T-helper 17 cell (primary cell): ENCODE measurements at regions not wholly inside any gene's neighbourhood (a gene's known extent, or its start where the extent isn't known, plus 50 kb on each side); places are given as distances from the start of the nearest gene placed in this dataset.
"Not testable (repeated sequence)": the region's sequence is repeated elsewhere in the genome, so short reads cannot be mapped to it uniquely, and the experiment has no call there.

Source experiments
- ATAC-seq: fragments of 150-1000 bp; cut with Tn5 transposase; 2 replicates; pipeline ENCODE4 v1.10.0; 2021; ENCODE audit warnings: mild to moderate bottlenecking, moderate library complexity
- DNase-seq, 3 donors: peaks; one replicate each; pipeline versions ENCODE4 v3.0.0 to v3.0.0-alpha.2; 2020 to 2021
- H3K9me3 ChIP-seq: one replicate; pipeline ENCODE4 v1.7.0; 2013; ENCODE audit warnings: low read length, mild to moderate bottlenecking; ENCODE audit not compliant: control insufficient read depth, poor library complexity, severe bottlenecking
- H3K27ac Mint-ChIP-seq: one replicate; pipeline ENCODE4 v1.8.0; 2022; ENCODE audit warnings: mild to moderate bottlenecking, moderate library complexity, mixed read lengths
- H3K27me3 Mint-ChIP-seq: one replicate; pipeline ENCODE4 v1.8.0; 2022; ENCODE audit warnings: mixed read lengths
- H3K36me3 Mint-ChIP-seq: one replicate; pipeline ENCODE4 v1.8.0; 2022; ENCODE audit warnings: low read depth, mixed read lengths
- H3K4me1 Mint-ChIP-seq: one replicate; pipeline ENCODE4 v1.8.0; 2022; ENCODE audit warnings: mild to moderate bottlenecking, mixed read lengths
- H3K4me3 Mint-ChIP-seq: one replicate; pipeline ENCODE4 v1.8.0; 2022; ENCODE audit warnings: mild to moderate bottlenecking, moderate library complexity, mixed read lengths

DNA sequence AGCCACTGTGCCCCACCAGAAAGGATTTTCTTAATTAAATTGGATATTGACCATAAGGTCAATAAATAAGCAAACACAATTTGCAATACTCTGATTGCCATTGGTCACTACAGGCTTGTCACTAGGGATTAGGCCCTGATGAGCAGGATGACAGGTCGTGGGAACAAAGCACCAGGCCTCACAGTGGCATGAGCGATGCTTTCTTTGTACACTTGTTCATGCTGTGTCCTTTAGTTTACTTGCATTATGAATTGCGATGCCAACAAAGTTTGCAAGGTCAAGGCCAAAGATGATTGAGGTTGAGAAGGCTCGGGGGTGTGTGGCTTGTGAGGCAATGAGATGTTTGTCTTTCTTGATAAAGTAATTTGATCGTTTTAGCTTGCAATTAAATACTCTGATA, 136.0 kb downstream of the TTC8 start:
- no peaks in the 10 kb centered on the region for H3K9me3 ChIP-seq
- no peaks in the 10 kb centered on the region for H3K4me1 Mint-ChIP-seq
- H3K27me3 Mint-ChIP-seq = peaks cover 31% of the 10 kb centered on the region
- ATAC-seq = no peak
- no peak for DNase-seq
- H3K36me3 Mint-ChIP-seq = no peaks in the 10 kb centered on the region
- no peak overlapping the region for H3K27ac Mint-ChIP-seq
- no peak overlapping the region for H3K4me3 Mint-ChIP-seq

DNA sequence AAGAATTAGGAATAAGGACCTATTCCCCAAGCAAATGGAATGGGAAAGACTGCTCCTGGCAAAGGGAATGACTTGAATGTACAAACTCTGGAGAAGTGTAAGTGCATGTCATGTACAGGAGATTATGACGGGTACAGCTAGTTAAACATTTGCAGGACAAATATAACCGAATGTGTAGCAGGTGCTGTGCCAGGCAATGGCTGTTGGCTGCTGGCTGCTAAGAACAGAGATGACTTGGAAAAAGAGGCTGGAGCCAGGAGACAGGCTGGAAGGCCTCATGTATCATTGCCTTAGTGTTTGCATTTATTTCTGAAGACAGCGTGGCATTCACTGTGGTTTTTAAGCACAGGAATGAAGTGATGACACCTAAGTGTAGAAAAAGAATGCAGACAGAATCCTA, 136.8 kb downstream of the TTC8 start:
- no peaks in the 10 kb centered on the region for H3K9me3 ChIP-seq
- no peaks in the 10 kb centered on the region for H3K36me3 Mint-ChIP-seq
- ATAC-seq (no peak), DNase-seq (no peak)
- no peaks in the 10 kb centered on the region for H3K4me1 Mint-ChIP-seq
- no peak overlapping the region for H3K4me3 Mint-ChIP-seq
- H3K27ac Mint-ChIP-seq = no peak overlapping the region
- H3K27me3 Mint-ChIP-seq = peaks cover 33% of the 10 kb centered on the region

DNA sequence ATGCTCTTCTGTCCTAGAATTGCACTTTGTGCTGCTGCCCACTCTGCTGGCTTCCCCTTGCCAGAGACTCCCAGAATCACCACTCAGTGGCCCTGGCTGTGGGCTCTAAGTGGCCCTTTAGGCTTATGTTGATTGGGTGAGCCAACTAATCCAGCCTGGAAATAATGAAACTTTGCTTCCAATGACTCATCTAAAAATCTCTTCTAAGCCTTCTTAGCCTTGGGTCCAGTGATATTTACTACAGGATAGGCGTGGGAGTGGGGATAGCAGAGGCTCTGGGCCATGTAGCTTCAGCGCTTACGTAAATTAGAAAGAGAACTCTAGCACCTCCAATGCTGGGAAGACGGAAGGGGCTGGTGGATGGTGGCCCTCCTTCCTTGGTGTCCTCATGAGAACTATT, 137.9 kb downstream of the TTC8 start:
- DNase-seq (no peak), ATAC-seq (no peak)
- no peaks in the 10 kb centered on the region for H3K36me3 Mint-ChIP-seq
- no peak overlapping the region for H3K27ac Mint-ChIP-seq
- no peaks in the 10 kb centered on the region for H3K4me1 Mint-ChIP-seq
- no peaks in the 10 kb centered on the region for H3K9me3 ChIP-seq
- no peak overlapping the region for H3K4me3 Mint-ChIP-seq
- peaks cover 32% of the 10 kb centered on the region for H3K27me3 Mint-ChIP-seq

DNA sequence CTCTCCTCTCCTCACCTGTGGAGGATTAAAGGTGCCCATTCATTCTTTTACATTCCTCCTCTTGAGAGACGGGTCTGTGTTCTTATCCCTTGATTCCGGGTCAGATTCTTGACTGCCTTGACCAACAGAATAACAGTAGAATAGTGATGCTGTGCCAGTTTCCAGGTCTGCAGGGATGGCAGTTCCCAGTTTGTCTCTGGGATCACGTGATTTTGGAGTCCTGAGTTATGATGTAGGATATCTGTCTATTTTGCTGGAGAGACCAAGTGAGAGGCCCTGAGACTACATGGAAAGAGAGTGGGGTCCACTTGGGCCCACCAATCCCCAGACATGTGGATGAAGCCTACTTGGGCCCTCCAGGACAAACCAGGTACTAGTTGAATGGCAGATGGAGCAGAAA, 142.8 kb downstream of the TTC8 start:
- no peak for ATAC-seq
- Mint-ChIP-seq H3K4me3 (no peak overlapping the region), H3K27ac (no peak overlapping the region), H3K27me3 (peaks cover 25% of the 10 kb centered on the region), H3K36me3 (no peaks in the 10 kb centered on the region), H3K4me1 (no peaks in the 10 kb centered on the region)
- DNase-seq = no peak
- H3K9me3 ChIP-seq = no peaks in the 10 kb centered on the region

DNA sequence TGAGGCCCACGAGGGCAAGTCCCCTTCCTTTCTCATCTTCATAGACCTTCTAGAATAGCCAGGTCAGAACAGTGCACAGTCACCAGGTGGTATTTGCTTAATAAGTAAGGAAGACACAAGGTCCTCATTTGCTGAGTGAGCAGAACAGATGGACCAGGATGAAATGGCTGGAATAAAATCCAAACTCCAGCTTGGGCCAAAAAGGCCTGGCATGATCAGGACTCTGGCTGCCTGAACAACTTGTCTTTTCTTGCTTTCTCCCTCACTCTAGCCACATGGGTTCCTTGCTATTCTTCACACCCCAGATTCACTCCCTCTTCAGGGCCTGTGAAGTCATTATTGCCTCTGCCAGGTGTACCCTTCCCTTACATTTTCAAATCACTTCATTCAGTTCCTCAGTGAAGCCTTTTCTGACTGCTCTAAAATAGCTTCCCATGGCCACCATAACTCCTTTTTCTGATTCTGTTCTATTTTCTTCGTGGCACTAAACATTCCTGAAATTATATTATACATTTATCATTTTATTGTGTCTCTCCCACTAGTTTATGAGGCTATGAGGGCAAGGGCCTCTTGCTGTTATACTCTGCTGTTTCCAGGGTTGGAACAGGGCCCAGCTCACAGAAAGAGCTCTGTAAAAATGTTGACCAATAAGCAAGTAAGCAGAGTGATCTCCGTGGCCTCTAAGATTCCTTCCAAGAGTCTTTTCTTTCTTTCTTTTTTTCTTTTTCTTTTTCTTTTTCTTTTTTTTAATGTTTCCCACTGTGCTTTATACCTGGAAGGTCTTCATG, 150.8 kb downstream of the TTC8 start:
- no peak for DNase-seq
- no peaks in the 10 kb centered on the region for H3K4me1 Mint-ChIP-seq
- peaks cover 25% of the 10 kb centered on the region for H3K27me3 Mint-ChIP-seq
- H3K36me3 Mint-ChIP-seq = no peaks in the 10 kb centered on the region
- H3K9me3 ChIP-seq = no peaks in the 10 kb centered on the region
- H3K27ac Mint-ChIP-seq = no peak overlapping the region
- no peak overlapping the region for H3K4me3 Mint-ChIP-seq
- ATAC-seq = no peak

DNA sequence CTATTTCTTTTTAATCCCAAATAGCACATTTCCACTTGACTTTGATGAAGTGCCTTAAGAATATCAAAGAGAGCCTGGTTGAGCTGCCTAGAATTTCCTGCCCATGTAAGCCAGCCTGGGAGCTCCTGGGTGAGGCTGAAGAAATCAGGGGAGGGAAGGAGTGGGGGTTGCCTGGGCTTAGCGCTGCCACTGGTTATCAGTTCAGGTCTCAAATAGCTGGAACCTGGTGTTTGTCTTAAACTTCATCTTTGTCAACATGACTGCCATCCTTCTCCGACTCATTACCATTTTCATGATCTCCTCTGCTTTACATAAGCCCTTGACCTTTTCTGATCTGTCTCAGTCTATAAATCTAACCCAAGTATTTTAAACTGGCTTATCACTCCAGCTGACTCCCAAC, 151.5 kb downstream of the TTC8 start:
- Mint-ChIP-seq H3K36me3 (no peaks in the 10 kb centered on the region), H3K27me3 (peaks cover 18% of the 10 kb centered on the region), H3K4me1 (no peaks in the 10 kb centered on the region), H3K4me3 (no peak overlapping the region), H3K27ac (no peak overlapping the region)
- ATAC-seq = no peak
- DNase-seq = no peak
- H3K9me3 ChIP-seq = no peaks in the 10 kb centered on the region

DNA sequence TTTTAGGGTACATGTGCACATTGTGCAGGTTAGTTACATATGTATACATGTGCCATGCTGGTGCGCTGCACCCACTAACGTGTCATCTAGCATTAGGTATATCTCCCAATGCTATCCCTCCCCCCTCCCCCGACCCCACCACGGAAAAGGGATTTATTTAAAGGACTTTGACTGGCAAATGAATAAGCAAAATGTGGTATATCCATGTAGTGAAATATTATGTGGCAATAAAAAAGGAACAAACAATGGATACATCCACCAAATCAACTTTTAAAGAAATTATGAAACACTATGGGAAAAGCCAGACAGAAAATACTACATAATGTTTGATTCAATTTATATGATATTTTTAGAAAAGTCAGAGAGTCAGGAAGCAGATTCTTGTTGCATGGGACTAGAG, 156.5 kb downstream of the TTC8 start:
- not testable (repeated sequence) for H3K27ac Mint-ChIP-seq, H3K36me3 Mint-ChIP-seq, H3K4me3 Mint-ChIP-seq, ATAC-seq, H3K9me3 ChIP-seq, H3K4me1 Mint-ChIP-seq, DNase-seq
- H3K27me3 Mint-ChIP-seq = peaks cover 18% of the 10 kb centered on the region

DNA sequence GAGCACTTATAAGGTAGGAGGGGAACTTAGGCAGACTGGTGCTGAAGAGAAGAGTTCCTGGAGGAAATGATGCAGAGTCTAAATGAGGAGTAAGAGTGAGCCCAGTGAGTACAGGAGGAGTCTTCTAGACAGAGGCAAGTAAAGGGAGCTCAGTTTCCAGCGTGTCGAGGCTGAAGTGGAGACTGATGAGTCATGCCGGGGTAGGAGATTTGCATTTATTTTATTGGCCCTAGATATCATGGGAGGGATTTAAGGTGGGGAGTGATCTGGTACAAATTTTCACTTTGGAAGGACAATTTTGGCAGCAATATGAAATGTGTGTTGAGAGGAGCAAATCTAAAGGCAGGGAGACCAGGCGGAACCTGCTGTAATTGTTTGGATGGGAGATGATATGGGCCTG, 157.5 kb downstream of the TTC8 start:
- DNase-seq (no peak), ATAC-seq (no peak)
- H3K36me3 Mint-ChIP-seq = no peaks in the 10 kb centered on the region
- H3K4me3 Mint-ChIP-seq = no peak overlapping the region
- H3K27me3 Mint-ChIP-seq = peaks cover 14% of the 10 kb centered on the region
- no peaks in the 10 kb centered on the region for H3K4me1 Mint-ChIP-seq
- H3K9me3 ChIP-seq = peaks cover 3% of the 10 kb centered on the region
- H3K27ac Mint-ChIP-seq = no peak overlapping the region

DNA sequence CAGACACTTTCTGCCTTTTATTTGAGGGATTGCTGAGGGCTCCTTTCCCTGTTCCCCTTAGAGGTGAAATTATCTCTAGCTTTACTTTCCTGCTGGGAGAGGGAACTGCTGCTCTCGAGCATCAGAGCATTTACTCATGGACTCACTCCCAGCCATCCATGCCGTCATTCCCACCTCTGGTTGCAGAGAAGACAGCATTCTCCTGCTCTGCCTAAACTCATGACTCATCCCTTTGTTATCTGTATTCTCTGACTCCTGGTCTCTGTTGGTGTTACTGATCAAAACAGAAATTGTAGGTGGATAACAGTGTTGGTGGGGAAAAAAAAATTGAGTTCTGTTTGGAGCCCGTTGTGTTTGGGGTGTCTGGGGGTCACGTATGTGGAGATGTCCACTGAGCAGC, 159.3 kb downstream of the TTC8 start:
- Mint-ChIP-seq H3K27me3 (peaks cover 8% of the 10 kb centered on the region), H3K36me3 (no peaks in the 10 kb centered on the region), H3K4me1 (no peaks in the 10 kb centered on the region), H3K4me3 (no peak overlapping the region), H3K27ac (no peak overlapping the region)
- ATAC-seq = no peak
- DNase-seq = no peak
- H3K9me3 ChIP-seq = peaks cover 3% of the 10 kb centered on the region

DNA sequence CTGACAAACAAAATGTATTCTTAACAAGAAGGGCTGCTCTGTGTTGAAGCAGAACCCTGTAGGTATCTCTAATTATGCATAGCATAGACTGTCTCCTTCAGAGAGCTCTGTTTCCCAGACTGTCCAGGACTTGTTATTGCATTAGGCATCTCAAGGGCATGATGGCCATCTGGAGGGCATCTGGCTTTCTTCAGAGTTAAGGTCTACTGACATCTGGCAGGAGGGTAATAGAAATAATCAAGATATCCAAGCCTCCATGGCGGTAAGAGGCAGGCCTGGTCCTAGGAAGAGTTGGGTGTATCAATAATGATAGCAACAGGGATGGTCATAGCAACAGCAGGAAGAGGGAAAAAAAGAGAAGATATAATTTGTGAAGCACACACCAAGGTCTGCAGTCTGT, 161.2 kb downstream of the TTC8 start:
- peaks cover 3% of the 10 kb centered on the region for H3K9me3 ChIP-seq
- H3K4me3 Mint-ChIP-seq = no peak overlapping the region
- no peak for DNase-seq
- no peaks in the 10 kb centered on the region for H3K27me3 Mint-ChIP-seq
- no peaks in the 10 kb centered on the region for H3K4me1 Mint-ChIP-seq
- H3K27ac Mint-ChIP-seq = no peak overlapping the region
- no peaks in the 10 kb centered on the region for H3K36me3 Mint-ChIP-seq
- no peak for ATAC-seq

DNA sequence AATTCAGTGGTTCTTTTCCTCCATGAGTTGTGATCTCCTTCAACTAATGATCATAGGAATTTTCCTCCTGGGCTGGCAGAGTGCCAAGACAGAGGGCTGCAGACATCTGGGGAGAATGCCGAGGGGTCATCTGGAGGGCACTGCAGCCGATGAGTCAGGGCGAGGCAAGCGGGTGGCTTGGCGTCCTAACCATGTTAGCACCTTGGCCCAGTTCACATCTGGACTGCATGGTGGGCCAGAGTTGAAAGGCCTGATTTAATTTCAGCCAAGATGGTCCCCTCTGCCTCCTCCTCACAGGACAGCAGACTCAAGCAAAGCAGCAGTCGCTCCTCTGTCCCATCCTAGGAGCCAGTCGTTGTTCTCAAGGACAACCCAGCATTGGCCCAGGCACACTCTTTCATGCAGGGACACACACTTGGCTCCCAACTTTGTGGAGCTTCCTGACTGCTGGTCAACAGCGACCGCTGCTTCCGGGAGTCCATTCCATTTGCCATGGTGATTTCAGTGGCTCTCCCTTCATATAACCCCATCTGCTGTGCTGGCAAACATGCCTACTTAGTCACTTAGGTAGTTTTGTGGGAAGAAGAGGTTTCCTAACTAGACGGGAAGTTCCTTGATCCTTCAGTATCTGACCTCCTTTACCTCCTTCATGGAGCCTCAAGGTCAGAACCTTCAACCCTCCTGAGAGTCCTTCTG, 161.8 kb downstream of the TTC8 start:
- no peak overlapping the region for H3K4me3 Mint-ChIP-seq
- H3K4me1 Mint-ChIP-seq = no peaks in the 10 kb centered on the region
- no peaks in the 10 kb centered on the region for H3K36me3 Mint-ChIP-seq
- H3K27ac Mint-ChIP-seq = no peak overlapping the region
- H3K9me3 ChIP-seq = peaks cover 3% of the 10 kb centered on the region
- DNase-seq = no peak
- H3K27me3 Mint-ChIP-seq = no peaks in the 10 kb centered on the region
- no peak for ATAC-seq

DNA sequence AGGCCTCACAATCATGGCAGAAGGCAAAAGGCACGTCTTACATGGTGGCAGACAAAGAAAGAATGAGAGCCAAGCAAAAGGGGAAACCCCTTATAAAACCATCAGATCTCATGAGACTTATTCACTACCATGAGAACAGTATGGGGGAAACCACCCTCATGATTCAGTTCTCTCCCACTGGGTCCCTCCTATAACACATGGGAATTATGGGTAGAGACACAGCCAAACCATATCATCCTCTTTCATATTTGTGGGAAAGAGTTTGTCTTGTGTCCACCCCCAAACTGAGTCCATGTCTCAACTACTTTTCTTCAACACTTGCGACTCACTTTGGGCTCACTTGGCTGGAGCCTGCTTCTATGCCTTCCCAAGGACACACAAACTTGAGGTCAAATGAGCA, 162.5 kb downstream of the TTC8 start:
- not testable (repeated sequence) for H3K9me3 ChIP-seq, ATAC-seq, DNase-seq, H3K36me3 Mint-ChIP-seq, H3K27ac Mint-ChIP-seq, H3K4me3 Mint-ChIP-seq, H3K27me3 Mint-ChIP-seq, H3K4me1 Mint-ChIP-seq

DNA sequence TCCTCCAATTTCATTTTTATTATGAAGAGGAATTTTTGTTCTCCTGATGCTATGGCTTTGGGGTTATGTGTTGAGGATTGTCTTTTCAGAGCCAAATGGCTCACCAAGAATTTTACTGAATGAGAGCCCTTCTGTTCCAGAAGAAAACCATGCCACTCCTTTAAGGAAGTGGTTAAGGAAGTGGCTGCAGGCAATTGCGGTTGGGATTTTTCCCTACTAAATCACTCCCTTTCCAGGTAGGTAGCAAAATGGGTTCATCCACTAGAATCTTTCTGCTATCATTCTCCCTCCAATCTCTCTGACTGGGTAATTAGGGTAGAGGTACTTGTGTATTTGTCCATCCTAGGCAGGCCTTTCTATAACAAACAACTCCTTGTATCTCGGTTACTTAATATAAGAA, 163.1 kb downstream of the TTC8 start:
- DNase-seq (no peak), ATAC-seq (no peak)
- H3K4me1 Mint-ChIP-seq = no peaks in the 10 kb centered on the region
- H3K27ac Mint-ChIP-seq = no peak overlapping the region
- no peaks in the 10 kb centered on the region for H3K9me3 ChIP-seq
- no peak overlapping the region for H3K4me3 Mint-ChIP-seq
- peaks cover 7% of the 10 kb centered on the region for H3K27me3 Mint-ChIP-seq
- H3K36me3 Mint-ChIP-seq = peaks cover 3% of the 10 kb centered on the region

DNA sequence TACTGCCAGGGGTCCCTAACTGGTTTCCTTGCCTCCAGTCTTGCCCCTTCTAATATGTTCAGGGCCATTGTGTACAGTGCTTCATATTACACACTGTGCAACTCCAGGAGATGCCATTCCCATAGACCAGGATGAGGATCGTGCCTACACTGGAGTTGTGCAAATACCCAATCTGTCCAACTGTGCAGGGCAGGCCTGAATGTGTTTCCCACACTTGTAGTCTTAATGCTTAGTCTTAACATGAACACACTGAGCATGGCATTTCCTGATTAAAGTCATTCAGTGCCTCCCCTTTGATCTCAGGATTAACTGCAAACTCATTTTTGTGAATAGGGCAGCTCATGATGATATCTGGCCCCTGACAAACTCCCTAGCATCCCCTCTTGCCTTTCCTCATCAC, 165.5 kb downstream of the TTC8 start:
- Mint-ChIP-seq H3K4me1 (no peaks in the 10 kb centered on the region), H3K27me3 (peaks cover 21% of the 10 kb centered on the region), H3K4me3 (no peak overlapping the region), H3K27ac (no peak overlapping the region), H3K36me3 (peaks cover 6% of the 10 kb centered on the region)
- no peaks in the 10 kb centered on the region for H3K9me3 ChIP-seq
- DNase-seq = no peak
- ATAC-seq = no peak
